SK-N-SH (cell line): ENCODE measurements at regions not wholly inside any gene's neighbourhood (a gene's known extent, or its start where the extent isn't known, plus 50 kb on each side); places are given as distances from the start of the nearest gene placed in this dataset.

Experiments
- CTCF ChIA-PET: fragments of 300-600, 350-600 bp; formaldehyde crosslinking; extraction: SDS; loops from one replicate; lab custom pipeline; 2021; lab: Yijun Ruan, JAX
- POLR2A ChIA-PET: fragments of 350-600 bp; sonication (Branson Sonifier 250); formaldehyde crosslinking; extraction: SDS; loops from one replicate; lab custom pipeline; 2020; ENCODE audit warnings: antibody characterized with exemption, inconsistent platforms; lab: Yijun Ruan, JAX
- DNase-seq: peaks from one replicate; pipeline ENCODE4 v3.0.0; 2012
- H2AFZ ChIP-seq: fragments of 200-600 bp; sonication (generic); 2 replicates; pipeline ENCODE4 v1.8.1; 2016; ENCODE audit warnings: antibody characterized with exemption, mild to moderate bottlenecking, low read depth
- H3F3A ChIP-seq: fragments of 200-600 bp; sonication (generic); replicated peaks from 2 replicates; pipeline ENCODE3; 2016; ENCODE audit warnings: antibody characterized with exemption, mild to moderate bottlenecking; ENCODE audit not compliant: insufficient read depth
- H3K27ac ChIP-seq, 2 experiments: fragments of 200-500 bp in 1 of 2; fragments of 200-600 bp in 1 of 2; sonication (Bioruptor generic) in 1 of 2; sonication (generic), shearing (Covaris generic) in 1 of 2; 2 replicates each; pipeline versions ENCODE4 v1.5.1 to v1.6.1; 2014 to 2016; ENCODE audit warnings: low read depth in 2 of 2, inconsistent platforms in 1 of 2, low read length in 1 of 2, mild to moderate bottlenecking in 1 of 2, mixed read lengths in 1 of 2
- H3K27me3 ChIP-seq: fragments of 200-600 bp; sonication (generic), shearing (Covaris generic); 2 replicates; pipeline ENCODE4 v1.6.1; 2016; ENCODE audit warnings: mixed run types; ENCODE audit not compliant: insufficient read depth
- H3K36me3 ChIP-seq, 2 experiments: fragments of 200-500 bp in 1 of 2; fragments of 200-600 bp in 1 of 2; sonication (Bioruptor generic) in 1 of 2; sonication (generic) in 1 of 2; replicated peaks in 1 of 2; 2 replicates each; pipeline versions ENCODE3 to v1.5.1; 2014 to 2016; ENCODE audit warnings: low read length in 1 of 2, mild to moderate bottlenecking in 1 of 2; ENCODE audit not compliant: insufficient read depth in 2 of 2, control insufficient read depth in 1 of 2
- H3K4me1 ChIP-seq, 2 experiments: fragments of 200-500 bp in 1 of 2; fragments of 200-600 bp in 1 of 2; sonication (Bioruptor generic) in 1 of 2; sonication (generic), shearing (Covaris generic) in 1 of 2; 2 replicates each; pipeline versions ENCODE4 v1.5.1 to v1.6.1; 2014 to 2016; ENCODE audit warnings: low read depth in 1 of 2, low read length in 1 of 2, mixed run types in 1 of 2; ENCODE audit not compliant: insufficient read depth in 2 of 2, control insufficient read depth in 1 of 2
- H3K4me2 ChIP-seq: fragments of 200-600 bp; sonication (generic), shearing (Covaris generic); 2 replicates; pipeline ENCODE4 v1.6.1; 2017; ENCODE audit warnings: mixed run types
- H3K4me3 ChIP-seq, 2 experiments: fragments of 200-500 bp in 1 of 2; fragments of 200-600 bp in 1 of 2; sonication (Bioruptor generic) in 1 of 2; sonication (generic), shearing (Covaris generic) in 1 of 2; 2 replicates each; pipeline versions ENCODE4 v1.5.1 to v1.8.1; 2014 to 2016; ENCODE audit warnings: low read depth in 2 of 2, inconsistent platforms in 1 of 2, low read length in 1 of 2, mild to moderate bottlenecking in 1 of 2, mixed read lengths in 1 of 2, moderate library complexity in 1 of 2
- H3K79me2 ChIP-seq: fragments of 200-600 bp; sonication (generic); 2 replicates; pipeline ENCODE4 v1.8.1; 2017; ENCODE audit warnings: mild to moderate bottlenecking; ENCODE audit not compliant: insufficient read depth
- H3K9ac ChIP-seq: fragments of 200-600 bp; sonication (generic); 2 replicates; pipeline ENCODE4 v1.6.1; 2017; ENCODE audit warnings: mixed run types
- H3K9me2 ChIP-seq: fragments of 200-600 bp; sonication (generic); 2 replicates; pipeline ENCODE4 v1.6.1; 2017; ENCODE audit warnings: mixed run types
- H3K9me3 ChIP-seq: fragments of 200-600 bp; sonication (generic); 2 replicates; pipeline ENCODE4 v1.6.1; 2017; ENCODE audit warnings: mixed run types, mild to moderate bottlenecking, moderate library complexity
- H4K20me1 ChIP-seq: fragments of 200-600 bp; sonication (generic); 2 replicates; pipeline ENCODE4 v1.6.1; 2017; ENCODE audit warnings: mild to moderate bottlenecking, mixed run types; ENCODE audit not compliant: insufficient read depth
- CTCF ChIP-seq: fragments of 200-600 bp; sonication (generic); IDR thresholded peaks from 2 replicates; pipeline ENCODE4 v1.6.1; 2017; ENCODE audit warnings: antibody characterized with exemption, mild to moderate bottlenecking, moderate library complexity
- ELF1 ChIP-seq: IDR thresholded peaks from 2 replicates; pipeline ENCODE4 v1.4.0; 2012
- FOSL2 ChIP-seq: IDR thresholded peaks from 2 replicates; pipeline ENCODE4 v1.4.0; 2012; ENCODE audit warnings: low read depth, mild to moderate bottlenecking, moderate library complexity, borderline replicate concordance
- FOXJ3 ChIP-seq: sonication (generic); formaldehyde crosslinking; IDR thresholded peaks from 2 replicates; pipeline ENCODE4 v1.5.1; 2020; ENCODE audit warnings: mild to moderate bottlenecking, missing genetic modification reagents
- FOXM1 ChIP-seq: IDR thresholded peaks from 2 replicates; pipeline ENCODE4 v1.4.0; 2012; ENCODE audit warnings: low read depth, mild to moderate bottlenecking
- GABPA ChIP-seq: IDR thresholded peaks from 2 replicates; pipeline ENCODE4 v1.4.0; 2012; ENCODE audit warnings: low read depth, mild to moderate bottlenecking
- IRF3 ChIP-seq: fragments of 150-350 bp; IDR thresholded peaks from 2 replicates; pipeline ENCODE4 v1.6.1; 2016; ENCODE audit warnings: mild to moderate bottlenecking, low read depth, low read length
- MEF2A ChIP-seq: IDR thresholded peaks from 2 replicates; pipeline ENCODE4 v1.4.0; 2012; ENCODE audit warnings: low read depth, borderline replicate concordance
- MXI1 ChIP-seq: IDR thresholded peaks from 2 replicates; pipeline ENCODE4 v1.6.1; 2012; ENCODE audit warnings: mild to moderate bottlenecking, low read depth, low read length, improper control_type of control experiment
- NFIC ChIP-seq: IDR thresholded peaks from 2 replicates; pipeline ENCODE4 v1.4.0; 2012; ENCODE audit warnings: borderline replicate concordance
- PBX3 ChIP-seq: IDR thresholded peaks from 2 replicates; pipeline ENCODE4; 2012
- REST ChIP-seq: IDR thresholded peaks from 2 replicates; pipeline ENCODE4 v1.6.1; 2012; ENCODE audit warnings: mild to moderate bottlenecking, low read depth, low read length, moderate library complexity
- SIN3A ChIP-seq: IDR thresholded peaks from 2 replicates; pipeline ENCODE4 v1.6.1; 2012; ENCODE audit warnings: low read depth, mild to moderate bottlenecking, low read length, moderate library complexity, borderline replicate concordance
- SMC3 ChIP-seq: IDR thresholded peaks from 2 replicates; pipeline ENCODE4 v1.6.1; 2012; ENCODE audit warnings: low read depth, low read length, improper control_type of control experiment
- TAF1 ChIP-seq: IDR thresholded peaks from 2 replicates; pipeline ENCODE4 v1.6.1; 2012; ENCODE audit warnings: low read depth, mild to moderate bottlenecking, low read length, moderate library complexity, borderline replicate concordance
- YY1 ChIP-seq: IDR thresholded peaks from 2 replicates; pipeline ENCODE4 v1.4.0; 2012; ENCODE audit warnings: low read depth, mild to moderate bottlenecking
- WGBS: methylation state at CpG from one replicate; pipeline ENCODE4 v1.1.6; 2017; ENCODE audit warnings: low lambda C conversion rate; 5-methylcytosine and 5-hydroxymethylcytosine counted together

GRCh38 chr12:124369055-124369826 is 74.3 kb downstream of the RFLNA start (continued):
- TF ChIP-seq REST (no peak), FOXM1 (peak; percentile 58; the same call in 1 of the 2 replicates), TAF1 (peak; percentile 13; the same call in 1 of the 2 replicates), SMC3 (no peak; the same call in 1 of the 2 replicates), SIN3A (no peak), CTCF (peak; percentile 32), MEF2A (peak; percentile 59; the same call in 1 of the 2 replicates), ELF1 (no peak), NFIC (peak; percentile 98), YY1 (no peak), GABPA (0 out of 2 replicates have a peak, but pooled peaks have one; percentile 8)

- WGBS: 98% methylated on average over 10 of the region's 10 CpGs
- peak overlapping the region; percentile 66; the same call in 1 of the 2 replicates for H3K9ac ChIP-seq
- TF ChIP-seq IRF3 (no peak), MXI1 (no peak), PBX3 (no peak), CTCF (peak; percentile 29), FOSL2 (no peak), YY1 (no peak), FOXJ3 (CRISPR knock-in tag) (no peak)
Measured at GRCh38 chr12:124368421-124369032, 73.6 kb downstream of the RFLNA start.

More at GRCh38 chr12:124368421-124369032, 73.6 kb downstream of the RFLNA start:
- Histone ChIP-seq H3F3A (peaks cover 30% of the 10 kb centered on the region), H4K20me1 (peaks cover 65% of the 10 kb centered on the region), H3K79me2 (peaks cover 90% of the 10 kb centered on the region), H2AFZ (no peak overlapping the region), H3K4me2 (peak overlapping the region; percentile 60; the same call in 1 of the 2 replicates), H3K27ac (peak overlapping the region; percentile 89 to 97), H3K4me3 (no peak overlapping the region), H3K27me3 (no peaks in the 10 kb centered on the region), H3K36me3 (peaks cover 33 to 45% of the 10 kb centered on the region in 2 experiments), H3K9me3 (no peaks in the 10 kb centered on the region), H3K9me2 (no peaks in the 10 kb centered on the region), H3K4me1 (peaks cover 18 to 72% of the 10 kb centered on the region in 2 experiments; a peak in 3 of 4 replicates)
- DNase-seq: no peak
- ChIA-PET POLR2A (interaction anchor here (1.4 kb wide), 1 partner anchor 20 kb away, joined by 7 read pairs; no protein-coding TSS in a partner anchor), CTCF (interaction anchor here (0.5 to 4.1 kb wide), 13 partner anchors 9 to 671 kb away, joined by 3 to 16 read pairs (median 4); no protein-coding TSS in a partner anchor)
